A673 (cell line): ENCODE measurements at regions not wholly inside any gene's neighbourhood (a gene's known extent, or its start where the extent isn't known, plus 50 kb on each side); places are given as distances from the start of the nearest gene placed in this dataset.

ENCODE experiments used
- EZH2 ChIP-seq: fragments of 200-600 bp; sonication (generic); IDR thresholded peaks from 2 replicates; pipeline ENCODE4 v1.6.1; 2017; ENCODE audit warnings: borderline replicate concordance, low read depth, mild to moderate bottlenecking, mixed read lengths, antibody characterized with exemption, low read length; ENCODE audit not compliant: poor library complexity, severe bottlenecking
- TF ChIP-seq, protein P1 (sequence below): fragments of 300-800, 200-600 bp; sonication (generic); conservative IDR thresholded peaks from 2 replicates; pipeline ENCODE4 v1.5.1; 2017; ENCODE audit warnings: low read depth, mild to moderate bottlenecking, antibody characterized with exemption, low read length, moderate library complexity, mixed read lengths

GRCh38 chr7:80044796-80045195 is 89.8 kb upstream of the GNAI1 start:
- TF ChIP-seq, protein P1, sequence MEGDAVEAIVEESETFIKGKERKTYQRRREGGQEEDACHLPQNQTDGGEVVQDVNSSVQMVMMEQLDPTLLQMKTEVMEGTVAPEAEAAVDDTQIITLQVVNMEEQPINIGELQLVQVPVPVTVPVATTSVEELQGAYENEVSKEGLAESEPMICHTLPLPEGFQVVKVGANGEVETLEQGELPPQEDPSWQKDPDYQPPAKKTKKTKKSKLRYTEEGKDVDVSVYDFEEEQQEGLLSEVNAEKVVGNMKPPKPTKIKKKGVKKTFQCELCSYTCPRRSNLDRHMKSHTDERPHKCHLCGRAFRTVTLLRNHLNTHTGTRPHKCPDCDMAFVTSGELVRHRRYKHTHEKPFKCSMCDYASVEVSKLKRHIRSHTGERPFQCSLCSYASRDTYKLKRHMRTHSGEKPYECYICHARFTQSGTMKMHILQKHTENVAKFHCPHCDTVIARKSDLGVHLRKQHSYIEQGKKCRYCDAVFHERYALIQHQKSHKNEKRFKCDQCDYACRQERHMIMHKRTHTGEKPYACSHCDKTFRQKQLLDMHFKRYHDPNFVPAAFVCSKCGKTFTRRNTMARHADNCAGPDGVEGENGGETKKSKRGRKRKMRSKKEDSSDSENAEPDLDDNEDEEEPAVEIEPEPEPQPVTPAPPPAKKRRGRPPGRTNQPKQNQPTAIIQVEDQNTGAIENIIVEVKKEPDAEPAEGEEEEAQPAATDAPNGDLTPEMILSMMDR: no peak
- no peak for TF ChIP-seq EZH2
